T-helper 1 cell (primary cell): ENCODE measurements at regions not wholly inside any gene's neighbourhood (a gene's known extent, or its start where the extent isn't known, plus 50 kb on each side); places are given as distances from the start of the nearest gene placed in this dataset.
A peak's percentile ranks its signal among the peaks of the same experiment; 100 is the strongest.

Experiments
- DNase-seq, 5 donors: peaks; one replicate each; pipeline ENCODE4 v3.0.0-alpha.2; 2012 to 2020

DNA sequence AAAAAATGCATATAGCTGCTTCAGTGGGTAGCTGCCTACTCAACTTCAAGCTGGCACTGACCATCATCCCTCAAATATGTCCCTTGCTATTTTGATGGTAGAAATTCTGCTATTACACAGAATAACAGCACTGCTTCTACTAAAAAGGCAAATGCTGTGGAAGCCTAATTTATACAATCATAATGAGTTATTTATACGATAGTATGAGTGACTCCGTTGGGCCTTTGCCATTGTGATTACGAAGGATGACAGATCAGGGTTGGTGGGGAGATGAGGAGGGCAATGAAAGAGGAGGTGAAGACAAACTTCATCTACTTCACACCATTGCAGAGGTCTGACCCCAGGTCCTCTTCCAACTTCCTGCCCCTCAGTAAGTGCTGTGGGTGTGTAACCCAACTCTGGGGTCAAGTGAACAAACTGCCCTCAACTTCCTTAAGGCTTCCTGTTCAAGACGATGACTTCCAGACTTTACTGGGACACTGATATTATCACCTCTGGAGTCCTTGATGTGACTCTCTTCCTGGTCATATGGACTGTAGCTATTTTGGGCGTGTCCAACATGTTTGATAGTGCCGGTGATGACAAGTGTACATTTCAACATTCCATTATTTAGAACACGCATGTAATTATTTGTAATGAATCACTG is 74.1 kb upstream of the RPS23 start:
- no peak for DNase-seq

DNA sequence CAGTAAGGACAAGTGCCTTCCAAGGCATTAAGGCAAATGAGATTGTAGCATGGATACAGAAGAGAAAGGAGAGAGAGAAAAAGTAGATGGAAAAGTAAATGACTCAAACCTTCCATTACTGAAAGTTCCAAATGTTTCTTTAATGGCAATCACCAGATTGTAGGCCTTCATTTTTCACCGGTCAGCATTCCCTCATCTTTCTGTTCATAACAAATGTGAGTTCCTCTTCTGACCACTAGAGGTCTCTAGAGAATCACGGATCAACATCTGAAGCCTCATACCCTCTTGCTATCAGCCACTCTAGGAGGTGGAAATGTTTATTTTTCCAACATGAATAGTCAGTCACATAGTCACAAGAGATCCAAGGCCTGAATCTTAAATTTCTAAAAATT is 73.6 kb upstream of the RPS23 start:
- peak in 1 of 5 donors; percentile 48 for DNase-seq

DNA sequence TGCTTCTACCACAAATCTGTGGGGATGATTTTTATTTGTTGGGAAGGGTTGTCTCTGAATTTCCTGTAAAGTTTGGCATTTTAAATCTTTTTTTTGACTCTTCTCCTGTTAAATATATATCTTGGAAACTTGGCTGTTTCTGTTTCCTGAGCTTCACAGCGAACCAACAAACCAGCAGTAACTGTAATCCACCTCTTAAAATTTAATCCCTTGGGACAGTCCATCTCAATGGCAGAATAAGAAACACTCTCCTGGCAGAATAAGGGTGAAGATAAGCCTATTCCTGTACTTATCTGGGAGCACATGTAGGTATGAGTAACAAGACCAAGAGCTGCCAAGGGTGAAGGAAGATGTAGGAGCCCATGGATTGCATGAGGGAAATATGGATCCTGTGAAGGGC is 73.1 kb upstream of the RPS23 start:
- DNase-seq = no peak

DNA sequence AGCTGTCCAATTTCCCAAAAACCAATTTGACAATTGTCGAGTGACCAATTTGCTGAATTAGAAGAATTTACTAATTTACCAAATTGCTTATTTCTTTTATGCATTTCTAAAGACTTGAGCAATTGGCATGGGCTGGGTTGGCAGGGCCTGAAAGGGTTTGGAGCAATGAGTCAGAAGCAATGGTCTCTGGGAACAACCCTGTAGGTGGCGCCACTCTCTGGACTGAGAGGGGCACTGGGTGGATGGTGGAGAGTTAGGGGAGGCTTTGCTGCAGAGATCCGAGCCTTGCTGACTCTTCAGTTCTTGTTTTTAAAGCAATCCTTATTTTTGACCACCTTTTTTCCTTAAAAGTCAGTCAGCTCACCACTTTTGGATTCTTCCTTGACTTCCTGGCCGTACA is 71.5 kb upstream of the RPS23 start:
- peak in 1 of 5 donors; percentile 16 for DNase-seq

DNA sequence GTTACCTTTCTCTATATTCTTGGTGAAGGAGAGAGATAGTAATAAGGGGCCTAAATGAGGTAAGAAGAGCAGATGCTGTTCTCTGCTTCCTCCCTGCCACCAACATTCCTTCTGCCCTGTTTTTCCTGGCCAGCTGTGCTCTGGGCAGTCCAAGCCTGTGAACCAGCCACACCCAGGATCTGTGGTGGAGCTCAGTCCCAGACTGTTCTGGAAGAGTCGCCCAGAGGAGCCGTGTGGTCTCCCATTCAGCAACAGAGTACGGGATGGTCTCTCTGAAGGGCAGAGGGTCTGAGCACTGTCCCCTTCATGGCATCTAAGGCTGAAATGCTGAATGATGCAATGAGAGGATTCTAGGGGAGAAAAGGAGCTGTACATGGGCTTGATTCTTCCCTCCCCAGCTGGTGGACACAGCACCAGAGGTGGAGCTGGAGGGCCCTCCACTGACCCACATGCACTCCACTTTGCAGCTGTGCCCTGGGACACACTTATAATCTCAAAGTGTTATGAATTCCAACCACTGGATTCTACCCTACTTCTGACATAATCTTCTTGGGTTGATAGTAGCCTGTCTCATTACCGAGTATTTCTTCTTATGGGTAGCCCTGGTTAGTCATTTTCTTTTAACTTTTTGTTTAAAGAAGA is 70.8 kb upstream of the RPS23 start:
- DNase-seq = no peak

DNA sequence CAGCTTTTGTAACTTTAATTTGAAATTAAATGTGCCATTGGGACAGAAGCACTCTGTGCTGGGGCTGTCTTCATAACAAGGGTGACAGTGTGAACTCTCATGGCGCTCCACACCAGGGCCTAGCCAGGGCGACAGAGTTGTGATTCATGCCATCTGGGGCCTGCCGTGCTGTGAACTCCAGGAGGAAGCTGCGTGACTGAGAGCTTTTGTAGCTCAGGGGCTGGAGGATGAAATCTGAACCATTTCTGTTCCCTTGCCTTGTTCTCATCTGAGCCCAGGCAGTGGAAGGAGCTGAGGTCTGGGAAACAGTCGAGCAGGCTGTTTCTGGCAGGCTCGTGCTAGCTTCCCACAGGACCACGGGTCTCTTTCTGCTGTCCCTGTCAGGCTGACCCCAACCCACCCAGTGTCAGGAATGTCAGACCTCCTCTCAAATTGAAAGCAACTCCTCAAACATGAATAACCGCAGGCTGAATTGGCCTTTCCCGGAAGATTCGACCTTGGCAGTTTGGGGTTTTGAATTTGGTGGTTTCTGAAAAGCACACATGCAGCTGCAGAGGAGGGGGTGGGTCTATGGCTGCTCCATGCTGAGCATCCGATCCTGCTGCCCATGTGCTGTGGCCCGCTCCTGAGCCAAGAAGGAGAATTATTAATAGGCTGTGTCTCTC is 69.2 kb upstream of the RPS23 start:
- DNase-seq = no peak

DNA sequence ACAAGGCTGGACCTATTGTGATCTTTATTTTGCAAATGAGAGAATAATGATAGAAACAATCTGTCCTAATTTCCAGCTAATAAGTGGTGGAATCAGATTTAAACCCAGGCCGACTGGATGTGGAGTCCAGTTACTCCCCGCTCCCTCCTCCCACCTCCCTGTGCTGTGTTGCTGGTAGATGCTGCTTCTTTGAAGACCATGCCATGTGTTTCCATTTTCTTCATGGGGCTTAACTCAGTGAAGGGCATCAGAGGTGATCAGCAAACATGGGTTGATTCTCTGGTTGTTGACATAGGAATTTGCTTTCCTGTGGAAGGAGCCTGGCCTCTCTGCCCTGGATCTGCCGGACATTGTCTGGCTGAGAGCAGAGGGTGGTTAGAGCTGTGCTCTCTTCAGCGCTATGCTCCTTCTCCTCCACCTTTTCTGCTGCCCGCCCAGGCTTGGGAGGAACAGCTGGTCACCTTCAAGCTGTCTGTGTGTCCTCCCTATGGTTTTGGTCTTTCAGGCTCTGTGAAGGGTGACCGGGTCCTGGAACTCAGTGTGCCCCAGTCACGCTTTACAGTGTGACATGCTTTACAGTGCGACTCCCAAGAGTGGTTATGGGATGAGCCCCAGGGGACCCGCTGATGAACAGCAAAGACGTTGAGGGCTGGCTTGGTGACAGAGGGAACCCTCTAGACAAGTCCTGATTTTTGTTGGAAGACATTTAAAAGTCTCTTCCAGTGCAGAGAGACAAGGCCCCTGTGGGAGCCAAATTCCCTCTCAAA is 68.4 kb upstream of the RPS23 start:
- DNase-seq = no peak

DNA sequence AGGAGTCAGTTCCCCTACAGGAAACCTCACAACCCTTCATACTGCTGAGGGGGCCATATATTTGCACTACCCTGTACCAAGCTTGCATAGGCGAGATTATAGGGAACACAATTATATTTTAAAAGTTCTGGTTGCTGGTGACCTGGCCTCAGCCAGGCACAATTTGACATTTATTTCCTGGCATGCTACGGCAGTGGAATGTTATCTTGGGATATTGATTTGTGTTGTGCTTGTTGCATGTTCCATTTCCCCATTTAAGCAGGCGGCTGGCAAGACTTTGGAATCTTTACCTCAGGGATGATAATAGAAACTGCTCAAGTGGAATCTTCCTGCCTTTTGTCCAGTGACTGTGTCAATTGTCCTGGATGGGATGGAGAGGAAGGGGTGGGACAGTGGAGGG is 67.0 kb upstream of the RPS23 start:
- no peak for DNase-seq

DNA sequence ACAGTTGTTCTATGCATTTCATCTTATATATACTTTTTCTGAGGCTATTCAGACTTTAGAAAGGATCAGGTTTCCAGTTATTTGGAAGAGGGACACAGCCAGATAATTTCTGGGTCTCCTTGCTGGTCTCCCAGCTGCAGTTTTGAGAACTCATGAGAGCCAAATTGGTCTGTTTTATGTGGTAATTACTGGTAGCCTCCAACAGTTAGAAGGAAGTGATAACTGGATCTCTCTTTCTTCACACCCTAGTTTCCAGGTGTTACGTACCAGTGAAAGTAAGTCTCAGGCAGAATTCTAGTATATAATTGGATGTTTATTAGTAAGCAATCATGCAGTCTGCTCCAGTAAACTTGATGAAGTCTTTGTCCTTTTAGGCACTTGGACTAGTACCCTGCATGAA is 63.2 kb upstream of the RPS23 start:
- DNase-seq = no peak

DNA sequence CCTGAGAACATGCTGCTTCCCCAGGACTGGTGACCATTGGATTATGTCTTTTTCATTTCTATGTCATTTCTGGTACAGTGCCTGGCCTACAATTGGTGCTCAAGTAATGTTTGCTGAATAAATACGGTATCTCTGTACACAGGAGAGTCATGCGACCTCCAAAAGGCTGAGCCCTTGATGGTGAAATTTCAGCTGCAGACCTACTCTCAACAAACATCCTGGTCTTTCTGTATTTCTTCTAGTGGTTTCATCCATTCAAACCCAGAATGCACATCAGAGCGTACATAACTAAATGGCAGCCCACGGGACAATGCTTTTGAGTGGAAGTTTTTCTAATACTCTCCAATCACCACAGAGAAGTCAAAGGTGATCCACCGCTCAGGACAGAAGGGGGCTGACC is 62.6 kb upstream of the RPS23 start:
- no peak for DNase-seq

DNA sequence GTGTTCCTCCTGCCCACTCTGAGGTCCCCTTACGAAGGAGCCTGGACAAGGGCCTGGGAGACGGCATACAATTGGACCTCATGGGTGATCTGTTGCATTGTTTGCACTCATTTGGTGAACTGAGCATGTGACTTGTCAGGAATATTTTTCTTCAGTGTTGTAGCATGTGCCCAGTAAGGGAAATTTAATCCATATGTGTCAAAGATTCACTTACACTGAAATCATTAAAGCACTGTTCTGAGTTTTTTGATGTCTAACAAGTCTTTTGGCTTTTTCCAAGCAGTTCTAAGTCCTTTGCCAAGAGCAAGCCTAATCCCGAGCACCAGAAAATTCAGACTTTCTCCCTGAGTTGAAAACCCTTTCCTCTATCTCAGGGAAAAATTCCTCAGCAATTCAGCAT is 61.6 kb upstream of the RPS23 start:
- DNase-seq = no peak

DNA sequence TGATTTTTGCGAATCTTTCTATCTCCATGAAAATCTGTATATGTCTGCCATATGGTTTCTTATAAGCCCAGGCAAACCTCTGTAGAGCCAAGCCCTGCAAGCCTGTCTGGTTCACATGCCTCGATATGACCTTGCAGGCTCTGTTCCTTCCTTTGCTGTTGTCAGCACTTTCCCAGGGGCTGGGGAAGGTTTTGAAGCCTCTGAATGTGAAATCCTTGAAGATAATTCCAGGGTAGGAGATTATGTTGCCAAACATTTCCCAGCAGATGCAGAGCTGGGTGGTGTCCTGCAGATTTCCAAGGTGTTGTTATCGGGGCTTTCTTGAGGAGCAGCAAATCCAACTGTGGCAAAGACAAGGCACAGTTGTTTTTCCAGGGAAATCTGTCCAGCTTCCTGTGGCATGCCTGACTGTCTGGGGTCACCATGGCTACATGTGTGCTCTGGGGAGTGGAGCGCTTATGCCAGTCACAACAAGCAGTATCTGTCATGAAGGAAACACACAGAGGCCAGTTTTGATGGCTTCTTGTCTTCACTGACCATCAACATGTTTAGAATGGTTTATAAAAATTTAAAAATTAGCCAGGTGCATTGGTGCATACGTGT is 60.7 kb upstream of the RPS23 start:
- no peak for DNase-seq

DNA sequence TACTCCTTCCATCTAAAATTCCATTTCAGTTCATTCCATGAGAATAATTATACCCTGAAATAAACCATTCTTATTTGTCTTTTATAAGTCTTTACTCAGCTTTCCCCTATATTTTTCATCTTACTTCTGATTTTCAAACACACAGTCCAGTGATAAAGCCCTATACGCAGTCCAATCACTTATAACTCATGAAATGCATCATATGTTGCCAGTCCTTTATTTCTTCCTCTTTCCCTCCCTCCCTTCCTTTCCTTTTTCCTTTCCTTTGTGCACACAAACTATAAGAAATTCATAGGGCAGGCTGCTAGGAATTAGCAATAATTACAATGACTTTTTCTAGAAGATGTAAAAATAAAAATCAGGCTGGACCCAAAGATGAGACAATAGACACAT is 58.8 kb upstream of the RPS23 start:
- no peak for DNase-seq

DNA sequence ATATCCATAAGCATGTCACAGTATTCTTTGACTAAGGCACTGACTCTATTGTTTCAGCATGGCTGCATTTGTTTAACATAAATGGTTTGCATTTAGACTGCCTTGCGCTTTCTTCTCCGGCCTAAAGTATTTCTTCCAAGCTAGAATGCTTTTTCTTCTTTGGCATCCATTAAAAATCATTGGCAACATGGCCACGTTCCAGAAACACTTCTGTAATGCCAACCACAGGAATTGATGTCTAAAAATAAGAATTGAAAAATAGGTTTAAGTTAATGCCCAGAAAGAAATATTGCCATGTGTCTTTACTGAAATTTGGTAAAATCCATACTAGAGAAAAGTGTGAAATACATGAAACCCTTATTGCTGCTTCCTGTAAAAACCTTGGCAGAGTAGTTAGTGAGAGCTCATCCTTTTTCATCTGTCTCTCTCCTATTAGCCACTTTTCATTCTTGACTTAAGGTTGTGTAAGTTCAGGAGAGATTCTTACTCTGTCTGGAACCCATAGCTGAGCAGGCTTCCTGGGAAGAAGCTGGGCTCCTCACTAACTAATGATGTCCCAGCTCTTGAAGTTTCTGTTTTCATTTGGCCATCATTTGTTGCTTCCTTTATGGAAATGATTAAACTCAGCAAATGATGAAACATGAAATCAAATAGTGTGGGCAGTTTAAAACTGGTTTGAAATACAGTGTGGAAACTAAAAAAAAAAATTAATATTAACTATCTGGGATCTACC is 58.2 kb upstream of the RPS23 start:
- DNase-seq = no peak

DNA sequence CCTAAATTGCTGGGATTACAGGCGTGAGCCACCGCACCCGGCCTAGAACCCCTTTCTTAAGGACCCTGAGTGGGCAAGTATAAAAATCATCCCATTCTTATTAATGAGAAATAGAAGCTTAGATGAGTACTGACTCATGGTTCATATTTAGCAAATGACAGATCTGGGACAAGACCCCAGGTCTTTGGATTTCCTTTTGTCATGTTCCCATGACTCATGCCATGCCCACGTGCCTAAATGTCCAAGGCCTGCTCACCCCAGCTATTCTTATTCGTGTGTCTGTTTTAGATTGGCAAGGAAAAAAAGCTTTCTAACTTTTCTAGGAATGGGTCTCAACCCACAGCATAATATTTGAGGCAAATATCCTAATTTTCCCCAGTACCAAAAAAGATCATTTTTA is 57.7 kb upstream of the RPS23 start:
- no peak for DNase-seq

DNA sequence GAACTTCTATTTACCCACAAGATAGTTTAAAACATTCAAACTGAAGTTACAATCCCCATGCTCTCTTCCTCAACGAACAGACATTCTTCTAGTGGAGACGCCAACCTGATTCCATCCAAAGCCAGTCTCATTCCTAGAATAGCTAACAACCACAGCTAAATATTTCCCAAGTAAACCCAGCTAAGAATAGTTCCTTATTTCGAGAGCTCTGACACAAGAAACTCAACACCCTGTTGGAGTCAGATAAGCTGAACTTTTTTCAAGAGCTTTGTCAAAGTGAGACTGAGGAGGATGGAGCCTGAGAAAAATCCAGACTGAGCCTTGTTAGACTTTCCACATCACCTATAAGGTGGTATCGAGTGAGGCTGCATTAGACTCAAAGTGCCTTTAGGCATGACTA is 56.7 kb upstream of the RPS23 start:
- DNase-seq = no peak

DNA sequence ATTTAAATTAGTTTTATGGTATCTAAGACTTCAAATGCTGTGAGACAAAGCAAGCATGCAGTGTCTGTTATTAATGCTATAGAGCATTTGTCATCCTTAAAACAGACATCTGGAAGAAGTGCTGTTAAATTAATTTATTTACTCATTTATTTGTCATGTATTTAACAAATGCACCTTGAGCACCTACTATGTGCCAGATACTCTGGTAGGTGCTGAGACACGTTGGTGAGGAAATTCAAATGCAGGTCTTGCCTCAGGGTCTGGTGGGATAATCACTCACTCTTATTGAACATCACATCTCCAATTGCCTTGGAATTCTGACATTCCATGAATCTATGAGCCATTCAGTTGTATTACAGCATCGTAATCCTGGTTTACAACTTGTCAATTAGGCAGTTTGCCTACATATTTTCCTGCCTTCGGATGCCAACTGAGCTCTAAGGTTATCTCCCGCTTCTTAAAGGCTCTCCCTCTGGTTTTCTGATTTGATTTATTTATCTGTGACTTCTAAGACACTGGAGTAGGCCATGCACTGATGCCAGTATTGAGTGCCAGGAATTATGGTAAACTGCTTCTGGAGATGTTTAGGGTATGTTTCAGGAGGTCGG is 56.0 kb upstream of the RPS23 start:
- no peak for DNase-seq

DNA sequence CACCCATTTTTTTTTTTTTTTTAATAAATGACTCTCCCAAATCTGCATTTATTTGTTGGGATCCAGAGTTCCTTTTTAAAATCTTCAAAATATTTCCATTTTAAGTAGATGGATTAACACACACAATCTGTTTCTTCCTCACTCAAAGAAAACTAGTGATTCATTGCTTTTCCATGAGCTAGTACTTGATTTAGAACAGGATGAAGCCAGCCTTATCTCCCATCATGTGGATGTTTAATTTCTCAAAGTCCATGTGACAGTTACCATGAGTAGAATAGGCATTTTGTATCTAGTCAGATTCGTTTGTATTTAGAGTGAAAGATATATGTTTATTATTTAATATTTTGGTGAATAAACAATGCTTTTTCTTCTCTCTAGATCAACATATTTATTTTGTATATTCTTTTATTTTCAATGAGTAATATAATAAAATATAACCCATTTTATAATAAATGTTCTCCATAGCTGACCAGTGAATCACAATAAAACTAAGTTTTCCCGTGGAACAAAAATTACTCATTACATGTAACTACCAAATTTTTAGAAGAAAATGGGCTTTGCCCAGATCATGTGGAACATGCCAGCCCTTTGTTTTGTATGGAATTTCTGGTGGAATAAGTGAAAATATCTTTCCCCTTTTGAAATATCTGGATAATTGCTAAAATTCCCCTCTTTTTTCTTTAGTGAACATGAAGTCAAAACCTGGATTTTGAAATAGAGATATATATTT is 54.9 kb upstream of the RPS23 start:
- no peak for DNase-seq

DNA sequence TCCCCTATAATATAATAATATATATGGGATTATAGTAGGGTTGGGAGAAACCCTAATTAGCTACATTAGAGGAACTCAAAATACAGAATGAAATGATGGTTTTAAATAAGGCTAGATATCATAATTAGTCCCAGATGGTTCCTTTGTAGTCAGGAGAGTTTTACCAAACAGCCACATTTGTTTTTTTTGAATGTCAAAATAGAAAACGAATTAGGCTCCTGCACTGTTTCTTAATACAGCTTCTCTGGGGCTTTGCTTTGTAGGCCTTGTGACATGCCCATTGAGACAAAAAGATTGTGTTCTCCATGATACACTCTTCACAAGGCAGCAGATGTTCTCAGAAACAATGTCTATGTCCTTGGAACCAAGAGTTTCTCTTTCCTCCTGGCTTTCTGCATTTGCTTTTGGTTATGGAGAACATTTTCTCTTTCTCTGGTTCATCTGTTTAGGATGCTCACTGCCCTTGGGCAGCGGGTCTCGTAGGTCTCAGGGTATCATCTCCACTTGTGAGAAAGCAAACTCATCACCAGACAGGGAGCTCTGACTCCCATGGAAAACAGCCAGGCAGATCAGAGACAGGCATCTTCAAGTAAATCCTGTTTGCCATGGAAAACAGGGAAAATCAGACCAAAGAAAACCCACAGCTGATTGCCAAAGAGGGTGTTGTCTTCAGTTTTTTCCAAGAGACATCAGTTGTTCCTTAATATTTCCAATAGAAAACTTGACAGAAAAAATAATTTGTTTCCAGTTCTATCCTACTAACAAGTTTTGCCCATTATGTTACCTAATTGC is 54.1 kb upstream of the RPS23 start:
- no peak for DNase-seq

DNA sequence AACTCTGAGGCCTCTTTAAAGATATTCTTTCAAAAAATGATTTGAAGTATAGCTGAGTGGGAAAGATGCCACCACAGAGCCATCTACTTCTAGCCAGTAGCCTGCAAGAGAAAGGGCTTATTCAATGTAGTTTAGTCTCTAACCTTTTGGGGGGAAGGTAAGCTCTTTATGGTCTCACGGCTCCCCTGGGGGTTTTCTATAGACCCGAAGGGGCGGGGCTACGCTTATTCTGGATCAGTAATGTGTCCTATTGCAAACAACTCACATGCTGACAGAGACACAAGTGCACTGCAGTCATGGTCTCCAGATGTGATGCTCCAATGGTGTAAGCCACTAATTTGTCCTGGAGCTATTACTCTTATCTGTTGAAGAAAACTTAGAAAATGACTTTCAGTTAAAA is 53.4 kb upstream of the RPS23 start:
- DNase-seq = no peak
